Pulmonary artery endothelial cell (primary cell): ENCODE measurements at regions not wholly inside any gene's neighbourhood (a gene's known extent, or its start where the extent isn't known, plus 50 kb on each side); places are given as distances from the start of the nearest gene placed in this dataset.

Experiments
- DNase-seq: peaks from one replicate; pipeline ENCODE4 v3.0.0-alpha.2; 2011; ENCODE audit warnings: low read depth, low spot score

GRCh38 chr12:132395192-132395907 is 66.0 kb upstream of the GALNT9 start:
- DNase-seq, result no peak

DNA sequence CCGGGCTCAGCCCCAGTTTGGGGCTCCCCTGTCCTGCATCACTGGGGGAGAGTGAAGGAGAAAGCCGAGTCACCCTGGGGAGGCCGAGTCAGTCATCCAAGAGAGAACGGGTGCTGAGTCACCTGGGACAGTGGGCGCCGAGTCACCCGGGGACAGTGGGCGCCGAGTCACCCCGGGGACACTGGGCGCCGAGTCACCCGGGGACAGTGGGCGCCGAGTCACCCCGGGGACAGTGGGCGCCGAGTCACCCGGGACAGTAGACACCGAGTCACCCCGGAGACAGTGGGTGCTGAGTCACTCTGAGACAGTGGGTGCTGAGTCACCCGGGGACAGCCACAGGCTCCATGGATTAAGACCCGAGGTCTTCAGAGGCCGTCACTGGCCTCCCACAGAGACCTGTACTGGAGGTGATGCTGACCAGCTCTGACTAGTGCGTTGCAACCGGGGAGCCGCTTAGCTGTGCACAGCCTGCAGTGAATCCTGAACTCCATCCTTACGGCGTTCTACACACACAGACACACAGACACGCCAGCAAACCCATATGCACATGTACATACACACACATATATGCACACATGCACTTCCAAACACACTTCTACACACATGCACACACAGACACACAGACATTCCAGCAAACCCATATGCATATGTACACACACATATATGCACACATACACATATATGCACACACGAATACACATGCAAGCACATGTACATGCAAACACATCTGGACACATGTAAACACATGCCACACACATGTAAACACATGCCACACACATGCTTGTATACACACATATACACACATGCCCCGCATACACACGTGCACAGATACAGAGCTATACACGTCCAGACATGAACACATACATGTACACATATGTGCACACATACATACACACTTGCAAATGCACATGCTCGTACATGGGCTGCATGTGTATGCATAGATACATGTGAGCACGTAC is 64.9 kb upstream of the GALNT9 start:
- DNase-seq, result no peak

GRCh38 chr12:132393245-132393795 is 63.9 kb upstream of the GALNT9 start:
- no peak for DNase-seq

- DNase-seq, result no peak
These were observed 63.2 kb upstream of the GALNT9 start for GRCh38 chr12:132392389-132393244.

DNA sequence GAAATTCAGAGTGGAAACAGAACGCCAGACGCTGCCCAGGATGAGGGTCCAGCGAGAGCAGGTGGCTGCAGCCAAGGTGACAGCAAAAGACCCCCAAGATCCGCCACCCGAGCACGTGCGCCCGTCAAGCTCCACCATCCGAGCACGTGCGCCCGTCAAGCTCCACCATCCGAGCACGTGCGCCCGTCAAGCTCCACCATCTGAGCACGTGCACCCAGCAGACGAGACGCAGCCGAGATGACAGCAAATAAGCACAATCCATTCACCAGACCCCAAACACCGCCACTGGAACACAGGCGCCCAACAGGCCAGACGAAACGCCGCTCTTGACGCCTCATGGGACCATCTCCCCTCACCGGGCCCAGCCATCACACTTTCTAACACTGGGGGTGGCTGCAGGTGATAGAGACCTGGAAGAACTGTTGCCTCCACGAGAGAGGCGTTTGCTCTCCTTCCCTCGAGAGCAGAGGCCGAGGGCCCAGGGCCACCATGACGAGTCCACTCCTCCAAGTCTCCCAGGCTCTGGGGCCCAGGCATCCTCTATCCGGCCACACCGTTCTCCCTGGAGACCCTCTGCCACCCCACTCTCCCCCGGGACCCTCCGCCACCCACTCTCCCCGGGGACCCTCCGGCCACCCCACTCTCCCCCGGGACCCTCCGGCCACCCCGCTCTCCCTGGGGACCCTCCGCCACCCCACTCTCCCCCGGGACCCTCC is 62.1 kb upstream of the GALNT9 start:
- DNase-seq, result no peak

DNA sequence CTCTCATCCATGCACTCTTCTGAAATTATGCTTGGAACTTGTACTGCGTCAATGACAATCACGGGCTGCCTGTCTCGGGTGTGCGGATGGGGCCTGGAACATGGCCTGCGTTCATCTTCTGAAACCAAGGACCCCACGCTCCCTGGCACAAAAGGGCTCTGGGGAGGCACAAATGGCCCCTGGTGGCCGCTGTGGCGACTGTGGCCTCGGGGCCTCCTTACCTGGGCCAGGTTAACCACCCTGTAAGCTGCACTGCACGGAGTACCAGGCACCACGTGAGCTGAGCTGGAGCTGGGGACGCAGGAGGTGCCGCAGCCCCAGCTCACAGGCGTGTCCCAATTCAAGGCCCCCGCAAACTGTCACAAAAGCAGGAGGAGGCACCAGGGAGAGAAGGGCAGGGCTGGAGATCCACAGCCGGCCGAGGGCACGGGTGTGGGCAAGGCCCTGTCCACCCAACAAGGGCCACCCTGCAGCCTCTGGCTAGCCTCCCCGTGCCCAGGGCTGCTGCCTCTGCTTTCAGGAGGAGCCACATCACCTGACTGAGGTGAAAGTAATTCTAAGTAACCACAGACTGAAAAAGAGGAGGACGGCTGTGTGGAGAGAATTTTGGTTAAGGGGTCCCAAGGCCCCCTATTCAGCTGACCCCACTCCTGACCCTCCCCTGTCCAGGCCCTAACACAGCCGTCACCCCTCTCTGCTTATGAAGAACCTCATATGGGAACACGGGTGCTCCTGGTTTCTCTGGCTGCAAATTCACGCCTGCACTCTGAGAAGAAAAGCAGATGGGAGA is 61.1 kb upstream of the GALNT9 start:
- no peak for DNase-seq

DNA sequence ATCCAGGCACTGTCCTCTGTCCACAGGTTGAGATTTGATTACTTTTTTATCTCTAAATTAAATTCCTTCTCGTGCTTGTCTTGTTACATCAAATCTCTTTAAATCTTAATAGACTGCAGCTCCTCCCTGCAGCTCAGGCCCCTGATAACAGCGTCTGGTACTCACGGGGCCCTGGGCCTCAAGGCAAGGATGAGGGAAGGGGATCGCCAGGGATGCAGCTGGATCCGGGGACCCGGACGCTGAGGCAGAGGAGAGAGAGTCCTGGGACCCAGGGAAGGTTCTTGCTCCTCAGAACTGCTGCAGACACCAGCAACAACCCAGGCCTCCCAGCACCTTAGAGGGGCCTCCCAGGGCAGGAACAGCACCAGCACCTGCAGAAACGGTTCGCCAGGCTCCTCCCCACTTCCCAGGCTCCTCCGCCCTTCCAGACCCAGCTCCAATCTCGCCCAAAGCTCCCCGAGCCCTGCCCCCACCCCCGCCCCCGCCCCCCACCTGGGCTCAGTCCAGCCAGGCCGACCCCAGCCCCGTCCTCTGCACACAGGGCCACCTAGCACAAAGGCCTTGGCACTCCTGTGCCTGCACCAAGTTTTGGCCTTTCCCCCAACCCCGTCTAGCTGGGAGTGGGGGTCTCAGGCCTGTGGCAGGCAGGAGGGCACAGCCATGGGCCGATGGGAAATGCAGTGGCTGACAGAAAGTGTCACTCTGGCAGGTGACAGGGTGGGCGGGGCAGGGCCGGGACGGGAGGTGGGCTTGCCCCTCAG is 60.3 kb upstream of the GALNT9 start:
- DNase-seq, result no peak

DNA sequence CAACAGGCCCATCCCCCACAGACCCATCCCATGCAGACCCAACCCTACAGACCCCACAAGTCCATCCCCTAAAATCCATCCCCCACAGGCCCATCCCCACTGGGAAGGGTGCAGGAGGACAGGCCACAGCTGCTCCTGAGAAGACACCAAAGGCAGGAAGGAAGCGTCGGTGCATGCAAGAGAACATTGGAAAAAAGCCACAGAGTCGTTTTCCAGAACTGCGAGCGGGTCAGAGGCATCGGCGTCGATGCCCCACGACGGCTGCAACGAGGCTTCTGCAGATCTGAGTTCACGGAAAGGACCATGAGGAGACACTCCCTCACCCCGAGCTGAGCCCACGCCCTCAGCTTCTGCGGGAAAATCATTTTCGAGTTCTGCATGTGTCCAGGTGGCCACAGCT is 59.6 kb upstream of the GALNT9 start:
- DNase-seq, result no peak

DNA sequence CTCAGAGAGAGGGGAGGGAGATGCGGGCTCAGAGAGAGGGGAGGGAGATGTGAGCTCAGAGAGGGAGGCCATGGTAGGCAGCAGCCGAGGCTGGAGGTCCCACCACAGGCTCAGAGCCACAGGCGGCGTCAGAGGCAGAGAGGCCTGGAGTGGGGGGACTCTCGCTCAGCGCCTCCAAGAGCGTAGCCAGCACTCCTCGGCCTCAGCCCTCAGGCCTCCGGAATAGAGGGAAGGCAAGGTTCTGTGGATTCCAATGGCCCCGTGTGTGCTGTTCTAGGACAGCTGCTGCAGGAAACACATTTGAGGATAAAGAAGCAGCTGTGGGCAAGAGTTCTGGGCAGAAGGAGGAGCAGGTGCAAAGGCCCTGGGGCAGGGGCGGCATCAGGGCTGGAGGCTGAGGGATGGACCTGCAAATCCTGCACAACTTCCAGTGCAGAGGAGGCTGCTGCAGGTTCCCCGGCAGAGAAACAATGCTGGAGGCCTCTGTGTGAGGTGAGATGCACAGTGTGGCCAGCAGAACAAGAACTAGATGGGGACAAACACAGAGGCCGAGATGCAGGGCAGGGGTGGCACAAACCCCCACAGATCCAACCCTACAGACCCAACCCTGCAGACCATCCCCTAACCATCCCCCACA is 59.1 kb upstream of the GALNT9 start:
- no peak for DNase-seq

DNA sequence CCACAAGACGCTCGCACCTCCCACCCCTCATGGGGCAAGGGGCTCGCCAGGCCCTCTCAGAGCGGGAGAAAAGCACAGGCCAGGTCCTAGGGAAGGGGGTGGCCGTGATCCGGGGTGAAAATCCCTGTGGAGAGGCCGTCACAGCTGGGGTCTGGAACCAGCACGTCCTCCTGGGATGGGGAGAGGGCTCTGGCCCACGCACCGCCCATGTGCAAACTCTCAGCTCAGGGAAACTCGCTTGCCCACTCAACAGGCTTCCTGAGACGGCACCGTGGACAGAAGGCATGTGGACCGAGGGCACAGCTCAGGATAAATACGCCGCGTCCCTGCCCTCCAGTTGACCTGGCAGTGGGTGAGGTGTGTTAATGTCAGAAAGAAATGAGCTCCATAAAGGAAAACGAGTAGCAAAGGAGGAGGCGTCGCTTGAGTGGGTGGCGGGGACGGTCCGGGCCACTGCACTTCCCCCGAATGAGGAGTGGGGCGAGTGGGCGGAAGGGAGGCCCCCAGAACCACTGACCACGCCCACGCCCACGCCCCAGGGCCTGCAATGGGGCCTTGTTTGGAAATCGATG is 57.6 kb upstream of the GALNT9 start:
- no peak for DNase-seq

GRCh38 chr12:132385923-132386751 is 56.7 kb upstream of the GALNT9 start:
- no peak for DNase-seq

GRCh38 chr12:132384916-132385774 is 55.8 kb upstream of the GALNT9 start:
- DNase-seq, result no peak

GRCh38 chr12:132380641-132381040 is 51.3 kb upstream of the GALNT9 start:
- DNase-seq, result no peak

GRCh38 chr12:132379996-132380395 is 50.6 kb upstream of the GALNT9 start:
- DNase-seq, result no peak

GRCh38 chr12:132379576-132379975 is 50.2 kb upstream of the GALNT9 start:
- DNase-seq, result no peak
